Fibroblast of lung (primary cell): ENCODE measurements at regions not wholly inside any gene's neighbourhood (a gene's known extent, or its start where the extent isn't known, plus 50 kb on each side); places are given as distances from the start of the nearest gene placed in this dataset.

ENCODE experiments used
- DNase-seq, 2 donors: peaks; one replicate each; pipeline versions ENCODE4 v3.0.0 to v3.0.0-alpha.2; 2010; ENCODE audit warnings: low read depth in 2 of 2
- H2AFZ ChIP-seq: 2 replicates; pipeline ENCODE4 v1.5.1; 2012; ENCODE audit warnings: low read length, control low read depth, inconsistent platforms
- H3K27ac ChIP-seq: 2 replicates; pipeline ENCODE4 v1.5.1; 2011; ENCODE audit warnings: low read length, control low read depth; ENCODE audit not compliant: insufficient read depth
- H3K27me3 ChIP-seq: 2 replicates; pipeline ENCODE4 v1.5.1; 2011; ENCODE audit warnings: mild to moderate bottlenecking, low read length; ENCODE audit not compliant: control insufficient read depth, insufficient read depth
- H3K36me3 ChIP-seq: 2 replicates; pipeline ENCODE4 v1.5.1; 2011; ENCODE audit warnings: low read length; ENCODE audit not compliant: control insufficient read depth, insufficient read depth
- H3K4me1 ChIP-seq: 2 replicates; pipeline ENCODE4 v1.5.1; 2011; ENCODE audit warnings: low read length; ENCODE audit not compliant: control insufficient read depth, insufficient read depth; ENCODE audit errors: extremely low read depth
- H3K4me2 ChIP-seq: 2 replicates; pipeline ENCODE4 v1.5.1; 2011; ENCODE audit warnings: low read length, control low read depth; ENCODE audit not compliant: insufficient read depth; ENCODE audit errors: extremely low read depth
- H3K4me3 ChIP-seq, 4 experiments: fragments of 200-600 bp in 1 of 4; sonication (generic) in 1 of 4; replicated peaks in 1 of 4; 2 replicates each; pipeline ENCODE4 v1.5.1; 2011 to 2016; ENCODE audit warnings: low read length in 4 of 4, low read depth in 3 of 4, mild to moderate bottlenecking in 3 of 4, control low read depth in 2 of 4, inconsistent platforms in 1 of 4, mixed read lengths in 1 of 4; ENCODE audit not compliant: insufficient read depth in 1 of 4; ENCODE audit errors: control extremely low read depth in 1 of 4
- H3K79me2 ChIP-seq: 2 replicates; pipeline ENCODE4 v1.5.1; 2012; ENCODE audit warnings: mild to moderate bottlenecking, low read length, inconsistent platforms; ENCODE audit not compliant: control insufficient read depth, insufficient read depth
- H3K9ac ChIP-seq: 2 replicates; pipeline ENCODE4 v1.5.1; 2011; ENCODE audit warnings: mild to moderate bottlenecking, low read length, control low read depth; ENCODE audit not compliant: insufficient read depth
- H3K9me3 ChIP-seq: 2 replicates; pipeline ENCODE4 v1.5.1; 2012; ENCODE audit warnings: low read depth, low read length; ENCODE audit not compliant: control insufficient read depth, insufficient read depth
- H4K20me1 ChIP-seq: 2 replicates; pipeline ENCODE4 v1.5.1; 2011; ENCODE audit warnings: low read length; ENCODE audit not compliant: control insufficient read depth, insufficient read depth; ENCODE audit errors: extremely low read depth
- CTCF ChIP-seq, 2 donors: IDR thresholded peaks in 1 of 2; conservative IDR thresholded peaks in 1 of 2; 1 replicate in 1 of 2; 2 replicates in 1 of 2; pipeline ENCODE4 v1.5.1; 2011 to 2012; ENCODE audit warnings: low read length in 2 of 2, control low read depth in 1 of 2, inconsistent platforms in 1 of 2, low read depth in 1 of 2, mild to moderate bottlenecking in 1 of 2
- EZH2 ChIP-seq: IDR thresholded peaks from 2 replicates; pipeline ENCODE4 v1.5.1; 2012; ENCODE audit warnings: low read length, control low read depth, mild to moderate bottlenecking; ENCODE audit errors: missing control alignments

- H3K79me2 ChIP-seq, result no peaks in the 10 kb centered on the region
- no peak overlapping the region for H3K27ac ChIP-seq
- no peaks in the 10 kb centered on the region for H3K9me3 ChIP-seq
- H3K4me1 ChIP-seq, result no peaks in the 10 kb centered on the region
- TF ChIP-seq EZH2 (no peak), CTCF (conservative IDR thresholded peaks at IDR 0.05 in 1 of 2, IDR thresholded peaks at IDR 0.05 in 1 of 2; ENCODE audit: low read depth in 1 of 2, low read length in 2 of 2) (no peak)
- no peaks in the 10 kb centered on the region for H4K20me1 ChIP-seq
- no peak overlapping the region for H3K4me3 ChIP-seq
- no peaks in the 10 kb centered on the region for H3K27me3 ChIP-seq
- H3K4me2 ChIP-seq, result no peak overlapping the region
- no peak for DNase-seq
- no peak overlapping the region for H2AFZ ChIP-seq
- no peak overlapping the region for H3K9ac ChIP-seq
- H3K36me3 ChIP-seq, result no peaks in the 10 kb centered on the region
Measured at GRCh38 chr2:33650171-33650570, 51.1 kb upstream of the FAM98A start.
